ENCODE measurements at regions not wholly inside any gene's neighbourhood (a gene's known extent, or its start where the extent isn't known, plus 50 kb on each side); places are given as distances from the start of the nearest gene placed in this dataset.

- no peak overlapping the region for H3T11ph ChIP-seq (ENCODE audit: low read length)
Observed at GRCh38 chr11:81989093-81989492, 744.6 kb downstream of the FAM181B start.

More at GRCh38 chr11:81989093-81989492, 744.6 kb downstream of the FAM181B start:
- H2BK20ac ChIP-seq (ENCODE audit: low read depth, low read length, poor library complexity, severe bottlenecking) = no peak overlapping the region
- 0 out of 2 replicates have a peak, but pooled peaks cover 2% of the 10 kb centered on the region for H3K4me1 ChIP-seq (ENCODE audit: insufficient read depth, low read length)
- H3K23me2 ChIP-seq (ENCODE audit: insufficient read length, low read depth, low read length, poor library complexity, severe bottlenecking) = no peaks in the 10 kb centered on the region
- DNase-seq = no peak
- H4K5ac ChIP-seq (ENCODE audit: insufficient read length, low read depth, low read length) = no peak overlapping the region
- H3K56ac ChIP-seq (ENCODE audit: insufficient read length, low read depth, low read length) = no peak overlapping the region
- H3K9me3 Mint-ChIP-seq = peaks cover 20 to 37% of the 10 kb centered on the region in 2 experiments
- H3K4ac ChIP-seq (ENCODE audit: low read depth, low read length) = no peak overlapping the region
- no peak overlapping the region for H2BK15ac ChIP-seq (ENCODE audit: low read depth, low read length)
- H3K9ac ChIP-seq (ENCODE audit: extremely low read depth, insufficient read length, low read length) = no peak overlapping the region
- H4K20me1 ChIP-seq (ENCODE audit: control insufficient read depth, insufficient read depth, insufficient read length) = no peaks in the 10 kb centered on the region
- no peak overlapping the region for H3K23ac ChIP-seq (ENCODE audit: insufficient read length, low read depth, low read length)
- no peaks in the 10 kb centered on the region for H3K27me3 ChIP-seq (ENCODE audit: insufficient read depth, low read length)
- no peak overlapping the region for H3K4me3 Mint-ChIP-seq
- H2BK120ac ChIP-seq (ENCODE audit: low read depth, low read length, poor library complexity, severe bottlenecking) = no peak overlapping the region
- no peak overlapping the region for H4K91ac ChIP-seq (ENCODE audit: insufficient read length, low read depth, low read length)
- no peak overlapping the region for H3K27ac Mint-ChIP-seq
- no peak overlapping the region for H3K27ac ChIP-seq (ENCODE audit: insufficient read length, low read depth, low read length)
- no peaks in the 10 kb centered on the region for H3K79me1 ChIP-seq (ENCODE audit: insufficient read depth, low read depth, low read length, poor library complexity, severe bottlenecking)
- H2AFZ ChIP-seq (ENCODE audit: low read length) = no peak overlapping the region
- H4K8ac ChIP-seq (replicated peaks; ENCODE audit: insufficient read length, low read depth, low read length) = no peak overlapping the region
- H3K27me3 Mint-ChIP-seq (ENCODE audit: low read depth) = no peaks in the 10 kb centered on the region; the same call in 1 of the 2 replicates
- no peak overlapping the region for H3K18ac ChIP-seq (ENCODE audit: insufficient read length, low read depth, low read length)
- peaks cover 7% of the 10 kb centered on the region for H3K9me3 ChIP-seq (ENCODE audit: control insufficient read depth, low read depth, low read length)
- H3K36me3 Mint-ChIP-seq (ENCODE audit: insufficient read depth in 1 of 3, low read depth in 3 of 3) = peaks cover 10 to 26% (median 19%) of the 10 kb centered on the region in 3 experiments
- H2BK12ac ChIP-seq (ENCODE audit: insufficient read length, low read depth, low read length) = no peak overlapping the region
- no peak overlapping the region for H2AK5ac ChIP-seq (ENCODE audit: insufficient read length, low read length)
- TF ChIP-seq CTCF (conservative IDR thresholded peaks at IDR 0.05) = no peak
- no peaks in the 10 kb centered on the region for H3K79me2 ChIP-seq (ENCODE audit: insufficient read depth, low read length)
- no CpG with 5 or more reads among the region's 3 CpGs for WGBS (ENCODE audit: extremely low coverage, insufficient read length, low lambda C conversion rate)
- H2BK5ac ChIP-seq (ENCODE audit: insufficient read length, low read length) = no peak overlapping the region
- H3K4me1 Mint-ChIP-seq = peaks cover 5 to 8% of the 10 kb centered on the region in 2 experiments; a peak in 3 of 4 replicates
- no peak overlapping the region for H3K14ac ChIP-seq (ENCODE audit: insufficient read depth, low read length)
- H3K4me2 ChIP-seq (ENCODE audit: insufficient read depth, insufficient read length, low read length) = no peak overlapping the region

Measured in H9 (cell line).